HEK293 (cell line): ENCODE measurements at regions not wholly inside any gene's neighbourhood (a gene's known extent, or its start where the extent isn't known, plus 50 kb on each side); places are given as distances from the start of the nearest gene placed in this dataset.

Experiments
- CTCF ChIP-seq: fragments of 450-650 bp; formaldehyde crosslinking; IDR thresholded peaks from 2 replicates; pipeline ENCODE4 v1.5.1; 2016; ENCODE audit warnings: missing biosample characterization, missing genetic modification characterization
- ZBTB7A ChIP-seq: fragments of 450-650 bp; formaldehyde crosslinking; IDR thresholded peaks from 2 replicates; pipeline ENCODE4 v1.5.1; 2016; ENCODE audit warnings: low read depth, missing biosample characterization, missing genetic modification characterization
- ZNF621 ChIP-seq: fragments of 450-650 bp; formaldehyde crosslinking; IDR thresholded peaks from 2 replicates; pipeline ENCODE4 v1.5.1; 2017; ENCODE audit warnings: missing biosample characterization, missing genetic modification characterization
- ZNF677 ChIP-seq: fragments of 450-650 bp; IDR thresholded peaks from 2 replicates; pipeline ENCODE4 v1.5.0; 2018; ENCODE audit warnings: missing biosample characterization, mild to moderate bottlenecking, missing genetic modification characterization, moderate library complexity

GRCh38 chr1:104574620-104575019 is 824.9 kb downstream of the AMY1C start:
- TF ChIP-seq CTCF (tag by site-specific recombination) = no peak
- TF ChIP-seq ZBTB7A (tag by site-specific recombination) = no peak
- TF ChIP-seq ZNF621 = no peak
- no peak for TF ChIP-seq ZNF677 (tag by site-specific recombination)
